Glutamatergic neuron (in vitro differentiated cells): ENCODE measurements at regions not wholly inside any gene's neighbourhood (a gene's known extent, or its start where the extent isn't known, plus 50 kb on each side); places are given as distances from the start of the nearest gene placed in this dataset.
"Not testable (repeated sequence)": the region's sequence is repeated elsewhere in the genome, so short reads cannot be mapped to it uniquely, and the experiment has no call there.

Source experiments
- DNase-seq: peaks from one replicate; pipeline ENCODE4 v3.0.0; 2022
- H3K27ac Mint-ChIP-seq: one replicate; pipeline ENCODE4 v1.8.0; 2020; ENCODE audit warnings: mild to moderate bottlenecking, mixed read lengths, inconsistent platforms; ENCODE audit not compliant: unreplicated experiment
- H3K27me3 Mint-ChIP-seq: one replicate; pipeline ENCODE4 v1.8.0; 2020; ENCODE audit warnings: mild to moderate bottlenecking, moderate library complexity, mixed read lengths, inconsistent platforms; ENCODE audit not compliant: unreplicated experiment
- H3K36me3 Mint-ChIP-seq: one replicate; pipeline ENCODE4 v1.8.0; 2020; ENCODE audit warnings: mild to moderate bottlenecking, mixed read lengths, inconsistent platforms; ENCODE audit not compliant: unreplicated experiment
- H3K4me1 Mint-ChIP-seq: one replicate; pipeline ENCODE4 v1.8.0; 2020; ENCODE audit warnings: mild to moderate bottlenecking, low read depth, mixed read lengths, inconsistent platforms; ENCODE audit not compliant: unreplicated experiment
- H3K4me3 Mint-ChIP-seq: one replicate; pipeline ENCODE4 v1.8.0; 2020; ENCODE audit warnings: mild to moderate bottlenecking, mixed read lengths, inconsistent platforms; ENCODE audit not compliant: unreplicated experiment
- H3K9me3 Mint-ChIP-seq: one replicate; pipeline ENCODE4 v1.8.0; 2020; ENCODE audit warnings: mild to moderate bottlenecking, moderate library complexity, mixed read lengths, inconsistent platforms; ENCODE audit not compliant: unreplicated experiment
- TF ChIP-seq, protein P1 (sequence below): fragments of 200-600 bp; sonication (generic); IDR thresholded peaks from one replicate; pipeline ENCODE4 v1.5.0; 2021; ENCODE audit not compliant: partially characterized antibody, unreplicated experiment

GRCh38 chr10:55551603-55552002 lies 750.6 kb upstream of the PCDH15 start:
- H3K4me1 Mint-ChIP-seq: no peaks in the 10 kb centered on the region
- no peak for DNase-seq
- H3K27ac Mint-ChIP-seq: no peak overlapping the region
- H3K27me3 Mint-ChIP-seq: peaks cover 2% of the 10 kb centered on the region
- H3K9me3 Mint-ChIP-seq: no peaks in the 10 kb centered on the region
- no peak overlapping the region for H3K4me3 Mint-ChIP-seq
- TF ChIP-seq, protein P1, sequence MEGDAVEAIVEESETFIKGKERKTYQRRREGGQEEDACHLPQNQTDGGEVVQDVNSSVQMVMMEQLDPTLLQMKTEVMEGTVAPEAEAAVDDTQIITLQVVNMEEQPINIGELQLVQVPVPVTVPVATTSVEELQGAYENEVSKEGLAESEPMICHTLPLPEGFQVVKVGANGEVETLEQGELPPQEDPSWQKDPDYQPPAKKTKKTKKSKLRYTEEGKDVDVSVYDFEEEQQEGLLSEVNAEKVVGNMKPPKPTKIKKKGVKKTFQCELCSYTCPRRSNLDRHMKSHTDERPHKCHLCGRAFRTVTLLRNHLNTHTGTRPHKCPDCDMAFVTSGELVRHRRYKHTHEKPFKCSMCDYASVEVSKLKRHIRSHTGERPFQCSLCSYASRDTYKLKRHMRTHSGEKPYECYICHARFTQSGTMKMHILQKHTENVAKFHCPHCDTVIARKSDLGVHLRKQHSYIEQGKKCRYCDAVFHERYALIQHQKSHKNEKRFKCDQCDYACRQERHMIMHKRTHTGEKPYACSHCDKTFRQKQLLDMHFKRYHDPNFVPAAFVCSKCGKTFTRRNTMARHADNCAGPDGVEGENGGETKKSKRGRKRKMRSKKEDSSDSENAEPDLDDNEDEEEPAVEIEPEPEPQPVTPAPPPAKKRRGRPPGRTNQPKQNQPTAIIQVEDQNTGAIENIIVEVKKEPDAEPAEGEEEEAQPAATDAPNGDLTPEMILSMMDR: no peak
- H3K36me3 Mint-ChIP-seq: no peaks in the 10 kb centered on the region

- no peaks in the 10 kb centered on the region for H3K4me1 Mint-ChIP-seq
Observed at GRCh38 chr10:55550236-55550635, 749.2 kb upstream of the PCDH15 start.

DNA sequence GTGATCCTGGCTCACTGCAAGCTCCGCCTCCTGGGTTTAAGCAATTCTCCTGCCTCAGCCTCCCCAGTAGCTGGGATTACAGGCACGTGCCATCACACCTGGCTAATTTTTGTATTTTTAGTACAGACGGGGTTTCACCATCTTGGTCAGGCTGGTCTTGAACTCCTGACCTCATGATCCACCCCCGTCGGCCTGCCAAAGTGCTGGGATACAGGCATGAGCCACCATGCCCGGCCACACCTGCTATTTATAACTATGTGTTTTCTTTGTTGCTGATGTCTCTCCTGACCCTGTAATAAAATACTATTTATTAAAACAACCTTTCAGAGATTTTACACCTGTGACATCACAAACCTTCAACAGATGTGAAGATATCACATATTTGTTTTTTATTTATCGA lies 736.5 kb upstream of the PCDH15 start:
- not testable (repeated sequence) for H3K4me1 Mint-ChIP-seq, H3K9me3 Mint-ChIP-seq, DNase-seq, H3K27me3 Mint-ChIP-seq, H3K27ac Mint-ChIP-seq, H3K36me3 Mint-ChIP-seq, H3K4me3 Mint-ChIP-seq

More at GRCh38 chr10:55550236-55550635, 749.2 kb upstream of the PCDH15 start:
- DNase-seq: no peak
- no peaks in the 10 kb centered on the region for H3K36me3 Mint-ChIP-seq
- TF ChIP-seq, protein P1: no peak
- no peak overlapping the region for H3K4me3 Mint-ChIP-seq
- H3K27ac Mint-ChIP-seq: no peak overlapping the region
- peaks cover 2% of the 10 kb centered on the region for H3K27me3 Mint-ChIP-seq
- H3K9me3 Mint-ChIP-seq: no peaks in the 10 kb centered on the region

GRCh38 chr10:55519264-55519663 lies 718.2 kb upstream of the PCDH15 start:
- Mint-ChIP-seq H3K27ac (no peak overlapping the region), H3K4me1 (peaks cover 5% of the 10 kb centered on the region), H3K9me3 (no peaks in the 10 kb centered on the region), H3K36me3 (no peaks in the 10 kb centered on the region), H3K27me3 (no peaks in the 10 kb centered on the region), H3K4me3 (no peak overlapping the region)
- TF ChIP-seq, protein P1: no peak
- DNase-seq: no peak

DNA sequence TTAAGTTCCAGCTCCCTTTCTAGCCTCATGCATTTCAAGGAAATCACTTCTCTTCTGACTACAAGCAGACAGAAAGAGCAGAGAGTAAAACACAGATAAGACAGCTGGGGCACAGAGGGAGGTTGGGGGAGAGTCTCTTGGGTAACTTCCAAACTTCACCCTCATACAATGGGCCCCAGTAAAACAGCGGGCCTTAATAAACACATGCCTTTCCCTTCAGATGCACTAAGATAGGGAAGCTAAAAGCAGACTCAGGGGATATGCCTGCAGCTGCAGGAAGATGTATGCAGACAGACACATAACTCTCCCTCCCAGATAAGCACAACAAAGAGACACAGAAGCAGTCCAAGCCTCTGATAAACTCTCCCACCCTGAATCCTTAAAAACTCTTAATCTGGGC lies 717.4 kb upstream of the PCDH15 start:
- H3K9me3 Mint-ChIP-seq, DNase-seq, H3K27me3 Mint-ChIP-seq, H3K4me1 Mint-ChIP-seq, H3K36me3 Mint-ChIP-seq, H3K4me3 Mint-ChIP-seq: not testable (repeated sequence)
- peak overlapping the region; percentile 46 for H3K27ac Mint-ChIP-seq

DNA sequence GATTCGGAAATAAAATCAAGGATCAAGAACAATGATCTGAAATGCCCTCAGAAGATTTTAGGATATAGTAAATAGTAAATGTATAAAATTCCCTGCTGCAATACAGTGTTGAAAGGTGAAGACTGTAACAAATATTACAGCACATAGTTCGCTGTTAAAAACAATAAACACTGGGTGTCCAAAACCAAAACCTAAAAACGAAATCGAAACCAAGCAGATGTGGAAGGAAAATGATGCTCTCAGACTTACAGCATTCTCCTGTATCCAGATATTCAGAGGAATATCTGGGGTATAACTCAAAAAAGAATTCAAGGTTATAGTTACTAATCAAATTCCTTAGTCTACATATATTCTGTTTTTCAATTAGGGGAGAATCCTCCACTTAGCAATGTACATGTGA lies 708.1 kb upstream of the PCDH15 start:
- H3K4me3 Mint-ChIP-seq: no peak overlapping the region
- no peak for DNase-seq
- H3K36me3 Mint-ChIP-seq: no peaks in the 10 kb centered on the region
- H3K4me1 Mint-ChIP-seq: no peaks in the 10 kb centered on the region
- H3K9me3 Mint-ChIP-seq: no peaks in the 10 kb centered on the region
- TF ChIP-seq, protein P1: no peak
- H3K27me3 Mint-ChIP-seq: no peaks in the 10 kb centered on the region
- no peak overlapping the region for H3K27ac Mint-ChIP-seq
